PC-9 (cell line): ENCODE measurements at regions not wholly inside any gene's neighbourhood (a gene's known extent, or its start where the extent isn't known, plus 50 kb on each side); places are given as distances from the start of the nearest gene placed in this dataset.

ENCODE experiments used
- BruUV-seq: library from RNA; stranded (reverse); fragments of 400-500 nt; replicated peaks from 2 replicates; lab custom pipeline; 2021; lab: Mats Ljungman, UMichigan
- CTCF ChIA-PET: fragments of 300-600 bp; sonication (Branson Sonifier 250); formaldehyde crosslinking; loops from one replicate; lab custom pipeline; 2022; ENCODE audit warnings: antibody characterized with exemption; lab: Charles Lee
- POLR2A ChIA-PET: fragments of 300-600 bp; sonication (Branson Sonifier 250); formaldehyde crosslinking; loops from one replicate; lab custom pipeline; 2022; ENCODE audit warnings: antibody characterized with exemption; ENCODE audit not compliant: unreplicated experiment; lab: Charles Lee
- DNase-seq, 2 experiments: peaks; one replicate each; pipeline versions ENCODE4 v3.0.0 to v3.0.0-alpha.2; 2015 to 2022; ENCODE audit warnings: mixed read lengths in 1 of 2
- H2AFZ ChIP-seq: fragments of 200-600 bp; sonication (generic); 2 replicates; pipeline ENCODE4 v1.8.1; 2017; ENCODE audit warnings: antibody characterized with exemption
- H3F3A ChIP-seq: fragments of 200-600 bp; sonication (generic); 2 replicates; pipeline ENCODE4 v1.8.1; 2017; ENCODE audit warnings: antibody characterized with exemption, mild to moderate bottlenecking, low read depth; ENCODE audit not compliant: insufficient read depth
- H3K27ac ChIP-seq: fragments of 200-600 bp; sonication (generic); 2 replicates; pipeline ENCODE4 v1.6.1; 2016; ENCODE audit warnings: mixed run types
- H3K27me3 ChIP-seq: fragments of 200-600 bp; sonication (generic); 2 replicates; pipeline ENCODE4 v1.6.1; 2016; ENCODE audit warnings: low read depth, mixed run types; ENCODE audit not compliant: insufficient read depth
- H3K36me3 ChIP-seq: fragments of 200-600 bp; sonication (generic); 2 replicates; pipeline ENCODE4 v1.6.1; 2016; ENCODE audit warnings: low read depth, mixed run types
- H3K4me1 ChIP-seq: fragments of 200-600 bp; sonication (generic); replicated peaks from 2 replicates; pipeline ENCODE4 v1.6.1; 2016; ENCODE audit warnings: mixed run types; ENCODE audit not compliant: insufficient read depth
- H3K4me2 ChIP-seq: fragments of 200-600 bp; sonication (generic); 2 replicates; pipeline ENCODE4 v1.6.1; 2017; ENCODE audit warnings: mixed run types
- H3K4me3 ChIP-seq: fragments of 200-600 bp; sonication (generic); 2 replicates; pipeline ENCODE4 v1.6.1; 2016; ENCODE audit warnings: mixed run types
- H3K79me2 ChIP-seq: fragments of 200-600 bp; sonication (generic); 2 replicates; pipeline ENCODE4 v1.6.1; 2017; ENCODE audit warnings: low read depth, mixed run types
- H3K9me2 ChIP-seq: fragments of 200-600 bp; sonication (generic); 2 replicates; pipeline ENCODE4 v1.8.1; 2017; ENCODE audit warnings: mild to moderate bottlenecking; ENCODE audit not compliant: insufficient read depth
- H3K9me3 ChIP-seq: fragments of 200-600 bp; sonication (generic); 2 replicates; pipeline ENCODE4 v1.8.1; 2016; ENCODE audit warnings: low read depth; ENCODE audit not compliant: insufficient read depth
- H4K20me1 ChIP-seq: fragments of 200-600 bp; sonication (generic); 2 replicates; pipeline ENCODE4 v1.8.1; 2017; ENCODE audit not compliant: insufficient read depth
- CTCF ChIP-seq: fragments of 200-600 bp; sonication (generic); conservative IDR thresholded peaks from 2 replicates; pipeline ENCODE4 v1.6.1; 2017; ENCODE audit warnings: mixed run types, antibody characterized with exemption, mild to moderate bottlenecking, moderate library complexity
- EZH2 ChIP-seq: fragments of 200-600 bp; sonication (generic); IDR thresholded peaks from 2 replicates; pipeline ENCODE4 v1.8.0; 2017; ENCODE audit warnings: antibody characterized with exemption, low read depth
- intact Hi-C: fragments of 100-400 bp; cut with micrococcal nuclease; formaldehyde crosslinking; loops from one replicate; pipeline ENCODE4 v1.10.0; 2022; ENCODE audit not compliant: unreplicated experiment

GRCh38 chr3:162718697-162719096, 1222.1 kb downstream of the OTOL1 start:
- Histone ChIP-seq H3K79me2 (no peaks in the 10 kb centered on the region), H3K4me1 (no peaks in the 10 kb centered on the region), H2AFZ (no peak overlapping the region), H3F3A (no peaks in the 10 kb centered on the region), H3K9me2 (no peaks in the 10 kb centered on the region), H3K4me3 (no peak overlapping the region), H3K4me2 (no peak overlapping the region), H3K27me3 (no peaks in the 10 kb centered on the region), H3K9me3 (peaks cover 4% of the 10 kb centered on the region; the same call in 1 of the 2 replicates), H3K36me3 (no peaks in the 10 kb centered on the region), H3K27ac (no peak overlapping the region), H4K20me1 (no peaks in the 10 kb centered on the region)
- no peak for DNase-seq
- no TSS peak for BruUV-seq
- TF ChIP-seq EZH2: no peak
- no peak for TF ChIP-seq CTCF
- POLR2A ChIA-PET: no interaction called here
- CTCF ChIA-PET: no interaction called here
- intact Hi-C loops: no loop called here

GRCh38 chr3:162719684-162720341, 1223.2 kb downstream of the OTOL1 start:
- no peaks in the 10 kb centered on the region for H3K79me2 ChIP-seq
- POLR2A ChIA-PET: interaction anchor here (0.6 kb wide), 2 partner anchors 24 to 424 kb away, joined by 3 to 11 read pairs; no protein-coding TSS in a partner anchor
- intact Hi-C loops: no loop called here
- no peaks in the 10 kb centered on the region for H3K27me3 ChIP-seq
- H3K4me1 ChIP-seq: no peaks in the 10 kb centered on the region
- no TSS peak for BruUV-seq
- H3K27ac ChIP-seq: no peak overlapping the region
- no peaks in the 10 kb centered on the region for H3K36me3 ChIP-seq
- DNase-seq: peak; percentile 10 to 66
- H3F3A ChIP-seq: no peaks in the 10 kb centered on the region
- H3K9me2 ChIP-seq: no peaks in the 10 kb centered on the region
- CTCF ChIA-PET: no interaction called here
- H3K4me2 ChIP-seq: no peak overlapping the region
- H4K20me1 ChIP-seq: no peaks in the 10 kb centered on the region
- H2AFZ ChIP-seq: no peak overlapping the region
- H3K9me3 ChIP-seq: peaks cover 4% of the 10 kb centered on the region; the same call in 1 of the 2 replicates
- H3K4me3 ChIP-seq: no peak overlapping the region
- TF ChIP-seq CTCF: no peak
- TF ChIP-seq EZH2: no peak

- no peak overlapping the region for H2AFZ ChIP-seq
- no peak overlapping the region for H3K4me2 ChIP-seq
- no peaks in the 10 kb centered on the region for H3K79me2 ChIP-seq
- POLR2A ChIA-PET: no interaction called here
- no peaks in the 10 kb centered on the region for H3K4me1 ChIP-seq
- H4K20me1 ChIP-seq: no peaks in the 10 kb centered on the region
- DNase-seq: no peak
- intact Hi-C loops: no loop called here
- no peak overlapping the region for H3K27ac ChIP-seq
- no peaks in the 10 kb centered on the region for H3K27me3 ChIP-seq
- peaks cover 4% of the 10 kb centered on the region; the same call in 1 of the 2 replicates for H3K9me3 ChIP-seq
- CTCF ChIA-PET: no interaction called here
- H3K4me3 ChIP-seq: no peak overlapping the region
- no peaks in the 10 kb centered on the region for H3K36me3 ChIP-seq
- no peaks in the 10 kb centered on the region for H3K9me2 ChIP-seq
- H3F3A ChIP-seq: no peaks in the 10 kb centered on the region
- BruUV-seq: no TSS peak
- TF ChIP-seq CTCF (no peak), EZH2 (no peak)
Observed at GRCh38 chr3:162721736-162722135, 1225.1 kb downstream of the OTOL1 start.
